Adrenal gland (tissue), 9 donors: ENCODE measurements at regions not wholly inside any gene's neighbourhood (a gene's known extent, or its start where the extent isn't known, plus 50 kb on each side); places are given as distances from the start of the nearest gene placed in this dataset.

Source experiments
- DNase-seq, 7 donors: peaks; one replicate each; pipeline ENCODE4 v3.0.0-alpha.2; 2019 to 2020
- H3K27ac ChIP-seq, 5 donors: fragments of 200-600 bp; sonication (generic) in 4 of 5; 1 replicate in 3 of 5; 2 replicates in 2 of 5; pipeline versions ENCODE4 v1.5.1 to v1.8.0; 2016 to 2020; ENCODE audit warnings: mild to moderate bottlenecking in 1 of 5
- H3K27me3 ChIP-seq: fragments of 200-600 bp; 2 replicates; pipeline ENCODE4 v1.8.0; 2021
- H3K36me3 ChIP-seq, 2 donors: fragments of 200-600 bp; replicated peaks in 1 of 2; 1 replicate in 1 of 2; 2 replicates in 1 of 2; pipeline versions ENCODE4 v1.5.1 to v1.8.0; 2018 to 2022
- H3K4me1 ChIP-seq, 2 donors: fragments of 200-600 bp; replicated peaks in 1 of 2; 1 replicate in 1 of 2; 2 replicates in 1 of 2; pipeline versions ENCODE4 v1.5.1 to v1.8.0; 2018 to 2021
- H3K4me3 ChIP-seq, 4 donors: fragments of 200-600 bp; sonication (generic) in 3 of 4; one replicate each; pipeline ENCODE4 v1.5.1; 2016 to 2018
- H3K9me3 ChIP-seq, 3 donors: fragments of 200-600 bp; sonication (generic) in 1 of 3; replicated peaks in 1 of 3; 1 replicate in 2 of 3; 2 replicates in 1 of 3; pipeline versions ENCODE4 v1.5.1 to v1.8.0; 2016 to 2021
- CTCF ChIP-seq, 6 experiments: fragments of 450-650 bp in 4 of 6; fragments of 200-600 bp in 2 of 6; sonication (generic) in 1 of 6; IDR thresholded peaks; 1 replicate in 5 of 6; 2 replicates in 1 of 6; pipeline versions ENCODE4 v1.5.1 to v1.8.0; 2016 to 2021; ENCODE audit warnings: antibody characterized with exemption in 6 of 6, mild to moderate bottlenecking in 2 of 6, moderate library complexity in 1 of 6
- POLR2A ChIP-seq, 2 donors: fragments of 450-650 bp; IDR thresholded peaks; one replicate each; pipeline ENCODE4 v1.6.1; 2017; ENCODE audit warnings: antibody characterized with exemption in 2 of 2, mild to moderate bottlenecking in 2 of 2, moderate library complexity in 1 of 2
- WGBS, 4 donors: extraction: QIAGEN DNeasy Blood & Tissue Kit in 2 of 4; methylation state at CpG; one replicate each; pipeline versions ENCODE4 v1.1.5 to v1.1.7; 2013 to 2017; 5-methylcytosine and 5-hydroxymethylcytosine counted together
- intact Hi-C, 2 donors: fragments of 100-400 bp; cut with DNase I; formaldehyde crosslinking; loops; one replicate each; pipeline versions ENCODE4 v1.14.1 to v1.15.0; 2022 to 2023
- small RNA-seq, 2 donors: library from RNA; depleted of rRNA; stranded (forward); fragments of <200 nt; gene quantifications; one replicate each; pipeline ENCODE3, GENCODE V24; 2016
- donor health status: healthy with polysubstance abuse.
- donor health status: Bipolar disorder and iron deficiency.
- donor health status: DM: yes; HTN: yes; CAD: no.
- donor health status: DM: no; HTN: no; CAD: no.
- donor health status: DM: no; HTN: no; CAD: no.

- TF ChIP-seq POLR2A (IDR thresholded peaks at IDR 0.05) (no peak), CTCF (IDR thresholded peaks at IDR 0.05) (no peak)
- Histone ChIP-seq H3K27me3 (no peaks in the 10 kb centered on the region), H3K4me1 (no peaks in the 10 kb centered on the region), H3K9me3 (no peaks in the 10 kb centered on the region), H3K36me3 (no peaks in the 10 kb centered on the region), H3K4me3 (no peak overlapping the region), H3K27ac (no peak overlapping the region)
- intact Hi-C loops: no loop called here
- WGBS, 4 donors: 68 to 85% (median 76%) methylated on average over 2 of the region's 2 CpGs
- no peak for DNase-seq
Measured at GRCh38 chr12:75564398-75564797, 53.0 kb upstream of the KRR1 start.

- 79 to 89% (median 86%) methylated on average over 2 of the region's 2 CpGs for WGBS, 4 donors
- no peaks in the 10 kb centered on the region for H3K36me3 ChIP-seq
- no peaks in the 10 kb centered on the region for H3K9me3 ChIP-seq
- no peaks in the 10 kb centered on the region for H3K27me3 ChIP-seq
- intact Hi-C loops: no loop called here
- no peak overlapping the region for H3K27ac ChIP-seq
- TF ChIP-seq POLR2A (IDR thresholded peaks at IDR 0.05): no peak
- no peak for TF ChIP-seq CTCF (IDR thresholded peaks at IDR 0.05)
- no peaks in the 10 kb centered on the region for H3K4me1 ChIP-seq
- DNase-seq: no peak
- H3K4me3 ChIP-seq: no peak overlapping the region
Measured at GRCh38 chr12:75563351-75563750, 51.9 kb upstream of the KRR1 start.

- no peak overlapping the region for H3K4me3 ChIP-seq
- intact Hi-C loops: no loop called here
- no peaks in the 10 kb centered on the region for H3K9me3 ChIP-seq
- 78 to 88% (median 80%) methylated on average over 7 of the region's 7 CpGs for WGBS, 4 donors
- H3K27me3 ChIP-seq: no peaks in the 10 kb centered on the region
- no peaks in the 10 kb centered on the region for H3K4me1 ChIP-seq
- no peak overlapping the region for H3K27ac ChIP-seq
- DNase-seq: no peak
- no peaks in the 10 kb centered on the region for H3K36me3 ChIP-seq
- no peak for TF ChIP-seq POLR2A (IDR thresholded peaks at IDR 0.05)
- no peak for TF ChIP-seq CTCF (IDR thresholded peaks at IDR 0.05)
Measured at GRCh38 chr12:75561921-75562320, 50.5 kb upstream of the KRR1 start.

Small RNA genes in the stretch of these regions (small RNA-seq; reads per million reads assigned to genes)
- gene AC011611.1: 0 reads per million in 2 donors
- gene AC011611.6: 0 reads per million in 2 donors
- 0 reads per million in 2 donors for gene RF00156
- 0 reads per million in 2 donors for gene RN7SL734P
